NB4 (cell line): ENCODE measurements at regions not wholly inside any gene's neighbourhood (a gene's known extent, or its start where the extent isn't known, plus 50 kb on each side); places are given as distances from the start of the nearest gene placed in this dataset.

ENCODE experiments used
- POLR2A ChIP-seq: IDR thresholded peaks from 2 replicates; pipeline ENCODE4 v1.6.1; 2011; ENCODE audit warnings: mild to moderate bottlenecking; ENCODE audit not compliant: insufficient read length; ENCODE audit errors: extremely low read depth
- TF ChIP-seq, protein P1 (sequence below): IDR thresholded peaks from 2 replicates; pipeline ENCODE4 v1.6.1; 2011; ENCODE audit warnings: low read depth, low read length
- TF ChIP-seq, protein P2 (sequence below): IDR thresholded peaks from one replicate; pipeline ENCODE4 v1.5.1; 2012; ENCODE audit warnings: low read depth, low read length

DNA sequence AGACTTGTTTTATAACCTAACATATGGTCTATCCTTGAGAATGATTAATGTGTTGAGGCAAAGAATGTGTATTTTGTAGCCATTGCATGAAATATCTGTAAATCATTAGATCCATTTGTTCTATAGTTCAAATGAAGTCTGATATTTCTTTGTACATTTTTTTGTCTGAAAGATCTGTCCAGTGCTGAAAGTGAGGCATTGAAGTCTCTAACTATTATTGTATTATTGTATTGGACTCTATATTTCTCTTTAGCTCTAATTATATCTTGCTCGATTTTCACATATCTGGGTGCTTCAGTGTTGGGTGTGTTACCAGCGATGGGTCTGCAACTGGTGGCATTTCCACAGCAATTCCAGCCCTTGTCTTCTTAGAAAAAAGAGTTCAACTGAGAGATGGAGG, 76.0 kb downstream of the PBDC1 start:
- no peak for TF ChIP-seq POLR2A
- TF ChIP-seq, protein P1, sequence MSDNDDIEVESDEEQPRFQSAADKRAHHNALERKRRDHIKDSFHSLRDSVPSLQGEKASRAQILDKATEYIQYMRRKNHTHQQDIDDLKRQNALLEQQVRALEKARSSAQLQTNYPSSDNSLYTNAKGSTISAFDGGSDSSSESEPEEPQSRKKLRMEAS = no peak
- TF ChIP-seq, protein P2, sequence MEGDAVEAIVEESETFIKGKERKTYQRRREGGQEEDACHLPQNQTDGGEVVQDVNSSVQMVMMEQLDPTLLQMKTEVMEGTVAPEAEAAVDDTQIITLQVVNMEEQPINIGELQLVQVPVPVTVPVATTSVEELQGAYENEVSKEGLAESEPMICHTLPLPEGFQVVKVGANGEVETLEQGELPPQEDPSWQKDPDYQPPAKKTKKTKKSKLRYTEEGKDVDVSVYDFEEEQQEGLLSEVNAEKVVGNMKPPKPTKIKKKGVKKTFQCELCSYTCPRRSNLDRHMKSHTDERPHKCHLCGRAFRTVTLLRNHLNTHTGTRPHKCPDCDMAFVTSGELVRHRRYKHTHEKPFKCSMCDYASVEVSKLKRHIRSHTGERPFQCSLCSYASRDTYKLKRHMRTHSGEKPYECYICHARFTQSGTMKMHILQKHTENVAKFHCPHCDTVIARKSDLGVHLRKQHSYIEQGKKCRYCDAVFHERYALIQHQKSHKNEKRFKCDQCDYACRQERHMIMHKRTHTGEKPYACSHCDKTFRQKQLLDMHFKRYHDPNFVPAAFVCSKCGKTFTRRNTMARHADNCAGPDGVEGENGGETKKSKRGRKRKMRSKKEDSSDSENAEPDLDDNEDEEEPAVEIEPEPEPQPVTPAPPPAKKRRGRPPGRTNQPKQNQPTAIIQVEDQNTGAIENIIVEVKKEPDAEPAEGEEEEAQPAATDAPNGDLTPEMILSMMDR = no peak
